ENCODE measurements at regions not wholly inside any gene's neighbourhood (a gene's known extent, or its start where the extent isn't known, plus 50 kb on each side); places are given as distances from the start of the nearest gene placed in this dataset.

DNA sequence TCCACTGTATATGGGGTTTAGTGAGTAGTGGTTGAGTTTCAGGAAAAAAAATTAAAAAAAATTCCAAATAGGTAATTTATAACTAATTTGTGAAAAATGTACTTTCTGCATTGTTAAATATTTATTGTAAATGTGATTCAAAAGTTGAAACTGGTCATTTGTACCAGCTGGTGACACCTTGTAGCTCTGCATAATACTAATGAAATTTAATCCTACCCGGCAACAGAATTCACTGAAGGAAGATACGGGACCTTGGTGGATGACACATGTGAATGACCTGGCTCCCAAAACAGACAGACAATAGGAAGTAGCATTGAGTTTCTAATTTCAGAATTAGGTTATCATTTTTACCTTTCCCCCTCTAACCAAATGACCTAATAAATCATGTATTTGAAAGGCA is 73.8 kb downstream of the SLITRK6 start:
- TF ChIP-seq, protein P1, sequence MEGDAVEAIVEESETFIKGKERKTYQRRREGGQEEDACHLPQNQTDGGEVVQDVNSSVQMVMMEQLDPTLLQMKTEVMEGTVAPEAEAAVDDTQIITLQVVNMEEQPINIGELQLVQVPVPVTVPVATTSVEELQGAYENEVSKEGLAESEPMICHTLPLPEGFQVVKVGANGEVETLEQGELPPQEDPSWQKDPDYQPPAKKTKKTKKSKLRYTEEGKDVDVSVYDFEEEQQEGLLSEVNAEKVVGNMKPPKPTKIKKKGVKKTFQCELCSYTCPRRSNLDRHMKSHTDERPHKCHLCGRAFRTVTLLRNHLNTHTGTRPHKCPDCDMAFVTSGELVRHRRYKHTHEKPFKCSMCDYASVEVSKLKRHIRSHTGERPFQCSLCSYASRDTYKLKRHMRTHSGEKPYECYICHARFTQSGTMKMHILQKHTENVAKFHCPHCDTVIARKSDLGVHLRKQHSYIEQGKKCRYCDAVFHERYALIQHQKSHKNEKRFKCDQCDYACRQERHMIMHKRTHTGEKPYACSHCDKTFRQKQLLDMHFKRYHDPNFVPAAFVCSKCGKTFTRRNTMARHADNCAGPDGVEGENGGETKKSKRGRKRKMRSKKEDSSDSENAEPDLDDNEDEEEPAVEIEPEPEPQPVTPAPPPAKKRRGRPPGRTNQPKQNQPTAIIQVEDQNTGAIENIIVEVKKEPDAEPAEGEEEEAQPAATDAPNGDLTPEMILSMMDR (IDR thresholded peaks at IDR 0.05), result no peak
- TF ChIP-seq POLR2AphosphoS5 (IDR thresholded peaks at IDR 0.05), result no peak
- no peak for TF ChIP-seq POLR2A (IDR thresholded peaks at IDR 0.05)
- TF ChIP-seq EP300 (IDR thresholded peaks at IDR 0.05; ENCODE audit: low read depth), result no peak
